ENCODE measurements at regions not wholly inside any gene's neighbourhood (a gene's known extent, or its start where the extent isn't known, plus 50 kb on each side); places are given as distances from the start of the nearest gene placed in this dataset.

DNA sequence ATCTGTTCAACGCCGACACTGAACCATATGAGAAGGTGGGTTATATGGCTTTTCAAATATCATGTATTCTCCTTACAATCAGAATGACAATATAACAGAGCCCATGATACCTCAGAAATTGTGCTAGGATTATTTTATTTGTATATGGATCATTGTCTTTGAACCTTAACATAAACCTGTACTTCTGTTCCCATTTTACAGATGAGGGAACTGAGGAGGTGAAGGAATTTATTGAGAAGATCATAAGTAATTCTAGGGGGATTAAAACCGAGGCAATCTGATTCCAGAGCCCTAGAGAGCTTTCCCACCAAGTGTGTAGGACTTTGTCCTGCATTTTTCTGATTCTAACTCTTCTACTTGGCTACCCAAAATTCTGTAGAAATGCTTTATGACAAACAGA is 279.8 kb upstream of the FANCL start:
- Mint-ChIP-seq H3K4me3 (no peak overlapping the region), H3K27ac (no peak overlapping the region), H3K27me3 (ENCODE audit: insufficient read depth) (no peaks in the 10 kb centered on the region), H3K9me3 (no peaks in the 10 kb centered on the region), H3K4me1 (peaks cover 24% of the 10 kb centered on the region), H3K36me3 (ENCODE audit: low read depth) (no peaks in the 10 kb centered on the region)
- Histone ChIP-seq H3K9me3 (ENCODE audit: control insufficient read depth, low read length) (no peaks in the 10 kb centered on the region), H3K4me3 (ENCODE audit: low read length) (no peak overlapping the region), H3K36me3 (ENCODE audit: control insufficient read depth, insufficient read depth, low read length) (no peaks in the 10 kb centered on the region), H3K4me1 (ENCODE audit: control insufficient read depth, insufficient read depth, low read length) (no peaks in the 10 kb centered on the region), H3K27me3 (ENCODE audit: control insufficient read depth, insufficient read depth, low read length, poor library complexity, severe bottlenecking) (no peaks in the 10 kb centered on the region), H3K27ac (ENCODE audit: low read depth, low read length) (no peak overlapping the region), H3K9ac (ENCODE audit: extremely low read depth, low read length, poor library complexity, severe bottlenecking) (no peak overlapping the region)
- TF ChIP-seq, protein P1, sequence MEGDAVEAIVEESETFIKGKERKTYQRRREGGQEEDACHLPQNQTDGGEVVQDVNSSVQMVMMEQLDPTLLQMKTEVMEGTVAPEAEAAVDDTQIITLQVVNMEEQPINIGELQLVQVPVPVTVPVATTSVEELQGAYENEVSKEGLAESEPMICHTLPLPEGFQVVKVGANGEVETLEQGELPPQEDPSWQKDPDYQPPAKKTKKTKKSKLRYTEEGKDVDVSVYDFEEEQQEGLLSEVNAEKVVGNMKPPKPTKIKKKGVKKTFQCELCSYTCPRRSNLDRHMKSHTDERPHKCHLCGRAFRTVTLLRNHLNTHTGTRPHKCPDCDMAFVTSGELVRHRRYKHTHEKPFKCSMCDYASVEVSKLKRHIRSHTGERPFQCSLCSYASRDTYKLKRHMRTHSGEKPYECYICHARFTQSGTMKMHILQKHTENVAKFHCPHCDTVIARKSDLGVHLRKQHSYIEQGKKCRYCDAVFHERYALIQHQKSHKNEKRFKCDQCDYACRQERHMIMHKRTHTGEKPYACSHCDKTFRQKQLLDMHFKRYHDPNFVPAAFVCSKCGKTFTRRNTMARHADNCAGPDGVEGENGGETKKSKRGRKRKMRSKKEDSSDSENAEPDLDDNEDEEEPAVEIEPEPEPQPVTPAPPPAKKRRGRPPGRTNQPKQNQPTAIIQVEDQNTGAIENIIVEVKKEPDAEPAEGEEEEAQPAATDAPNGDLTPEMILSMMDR (conservative IDR thresholded peaks at IDR 0.05): no peak
- DNase-seq: no peak
- WGBS, 2 experiments (ENCODE audit: insufficient coverage in 1 of 2, insufficient read length in 1 of 2): 97 to 100% methylated on average over 1 to 3 of the region's 3 CpGs

DNA sequence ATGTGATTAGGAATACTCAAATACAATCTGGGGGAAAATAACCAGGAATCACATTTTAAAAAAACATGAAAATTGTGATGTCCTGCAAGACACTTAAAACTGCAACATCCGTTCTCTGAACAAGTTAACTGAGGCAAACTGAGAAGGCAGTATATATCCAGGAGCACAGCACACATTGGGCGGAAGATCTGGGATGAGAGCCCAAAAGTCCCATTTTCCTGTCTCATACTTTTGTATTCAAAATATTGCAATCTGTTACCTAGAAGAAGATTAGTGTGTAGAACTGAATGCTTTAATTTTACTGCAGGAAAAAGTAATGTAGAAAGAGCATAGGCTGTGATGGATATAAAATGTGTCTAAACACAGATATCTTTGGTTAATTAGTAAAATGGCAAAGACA is 276.8 kb upstream of the FANCL start:
- Mint-ChIP-seq H3K27ac (no peak overlapping the region), H3K9me3 (no peaks in the 10 kb centered on the region), H3K36me3 (ENCODE audit: low read depth) (no peaks in the 10 kb centered on the region), H3K27me3 (ENCODE audit: insufficient read depth) (no peaks in the 10 kb centered on the region), H3K4me1 (peaks cover 27% of the 10 kb centered on the region), H3K4me3 (no peak overlapping the region)
- Histone ChIP-seq H3K4me1 (ENCODE audit: control insufficient read depth, insufficient read depth, low read length) (no peaks in the 10 kb centered on the region), H3K36me3 (ENCODE audit: control insufficient read depth, insufficient read depth, low read length) (no peaks in the 10 kb centered on the region), H3K4me3 (ENCODE audit: low read length) (no peak overlapping the region), H3K27me3 (ENCODE audit: control insufficient read depth, insufficient read depth, low read length, poor library complexity, severe bottlenecking) (no peaks in the 10 kb centered on the region), H3K9ac (ENCODE audit: extremely low read depth, low read length, poor library complexity, severe bottlenecking) (no peak overlapping the region), H3K9me3 (ENCODE audit: control insufficient read depth, low read length) (no peaks in the 10 kb centered on the region), H3K27ac (ENCODE audit: low read depth, low read length) (no peak overlapping the region)
- DNase-seq: no peak
- WGBS, 2 experiments (ENCODE audit: insufficient coverage in 1 of 2, insufficient read length in 1 of 2): 92% methylated on average over 2 of the region's 2 CpGs; no CpG with 5 or more reads in 1 of the 2 experiments
- TF ChIP-seq, protein P1 (conservative IDR thresholded peaks at IDR 0.05): no peak

DNA sequence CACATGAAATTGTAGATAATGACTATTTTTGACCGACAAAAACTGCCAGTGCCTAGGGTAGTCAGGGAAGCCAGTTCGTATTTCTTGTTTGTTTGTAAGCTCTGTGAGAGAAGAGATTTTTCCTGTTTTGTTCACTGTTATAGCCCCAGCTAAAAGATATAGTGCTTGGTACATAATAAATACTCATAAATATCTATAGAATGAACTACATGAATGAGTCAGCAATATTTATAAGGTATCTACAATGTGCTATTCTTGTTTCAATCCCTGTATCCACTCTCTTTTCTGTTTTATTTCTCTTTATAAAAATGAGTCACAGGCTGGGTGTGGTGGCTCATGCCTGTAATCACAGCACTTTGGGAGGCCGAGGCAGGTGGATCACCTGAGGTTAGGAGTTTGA is 275.6 kb upstream of the FANCL start:
- no peak for DNase-seq
- no peaks in the 10 kb centered on the region for H3K9me3 Mint-ChIP-seq
- H3K4me3 ChIP-seq (ENCODE audit: low read length): no peak overlapping the region
- H3K4me1 Mint-ChIP-seq: peaks cover 21% of the 10 kb centered on the region
- TF ChIP-seq, protein P1 (conservative IDR thresholded peaks at IDR 0.05): no peak
- no peaks in the 10 kb centered on the region for H3K36me3 ChIP-seq (ENCODE audit: control insufficient read depth, insufficient read depth, low read length)
- no peaks in the 10 kb centered on the region for H3K9me3 ChIP-seq (ENCODE audit: control insufficient read depth, low read length)
- H3K27ac ChIP-seq (ENCODE audit: low read depth, low read length): no peak overlapping the region
- H3K9ac ChIP-seq (ENCODE audit: extremely low read depth, low read length, poor library complexity, severe bottlenecking): no peak overlapping the region
- H3K27me3 Mint-ChIP-seq (ENCODE audit: insufficient read depth): no peaks in the 10 kb centered on the region
- no peaks in the 10 kb centered on the region for H3K4me1 ChIP-seq (ENCODE audit: control insufficient read depth, insufficient read depth, low read length)
- 91 to 100% methylated on average over 2 to 3 of the region's 3 CpGs for WGBS, 2 experiments (ENCODE audit: insufficient coverage in 1 of 2, insufficient read length in 1 of 2)
- H3K4me3 Mint-ChIP-seq: no peak overlapping the region
- H3K27ac Mint-ChIP-seq: no peak overlapping the region
- no peaks in the 10 kb centered on the region for H3K36me3 Mint-ChIP-seq (ENCODE audit: low read depth)
- no peaks in the 10 kb centered on the region for H3K27me3 ChIP-seq (ENCODE audit: control insufficient read depth, insufficient read depth, low read length, poor library complexity, severe bottlenecking)

Data from endodermal cell (in vitro differentiated cells).